ENCODE measurements at regions not wholly inside any gene's neighbourhood (a gene's known extent, or its start where the extent isn't known, plus 50 kb on each side); places are given as distances from the start of the nearest gene placed in this dataset.

GRCh38 chr18:37963837-37964236 is 398.2 kb upstream of the CELF4 start:
- no peak for DNase-seq (ENCODE audit: low spot score)

- no peak for DNase-seq (ENCODE audit: low spot score)
These were observed 396.8 kb upstream of the CELF4 start for GRCh38 chr18:37962316-37962966.

- DNase-seq (ENCODE audit: low spot score), result no peak
These were observed 392.9 kb upstream of the CELF4 start for GRCh38 chr18:37958499-37958898.

- DNase-seq (ENCODE audit: low spot score), result no peak
These were observed 391.3 kb upstream of the CELF4 start for GRCh38 chr18:37956902-37957301.

GRCh38 chr18:37956020-37956419 is 390.4 kb upstream of the CELF4 start:
- no peak for DNase-seq (ENCODE audit: low spot score)

GRCh38 chr18:37955201-37955600 is 389.6 kb upstream of the CELF4 start:
- no peak for DNase-seq (ENCODE audit: low spot score)

- no peak for DNase-seq (ENCODE audit: low spot score)
These were observed 388.3 kb upstream of the CELF4 start for GRCh38 chr18:37953876-37954275.

GRCh38 chr18:37948471-37948870 is 382.9 kb upstream of the CELF4 start:
- no peak for DNase-seq (ENCODE audit: low spot score)

GRCh38 chr18:37946324-37946723 is 380.7 kb upstream of the CELF4 start:
- no peak for DNase-seq (ENCODE audit: low spot score)

GRCh38 chr18:37944700-37945270 is 379.2 kb upstream of the CELF4 start:
- no peak for DNase-seq (ENCODE audit: low spot score)

GRCh38 chr18:37937287-37937686 is 371.7 kb upstream of the CELF4 start:
- DNase-seq (ENCODE audit: low spot score), result no peak

- no peak for DNase-seq (ENCODE audit: low spot score)
These were observed 369.5 kb upstream of the CELF4 start for GRCh38 chr18:37935086-37935485.

GRCh38 chr18:37930640-37931039 is 365.0 kb upstream of the CELF4 start:
- no peak for DNase-seq (ENCODE audit: low spot score)

- DNase-seq (ENCODE audit: low spot score), result no peak
These were observed 356.6 kb upstream of the CELF4 start for GRCh38 chr18:37922162-37922561.

GRCh38 chr18:37920865-37921264 is 355.3 kb upstream of the CELF4 start:
- no peak for DNase-seq (ENCODE audit: low spot score)

- DNase-seq (ENCODE audit: low spot score), result no peak
These were observed 347.5 kb upstream of the CELF4 start for GRCh38 chr18:37913051-37913450.

GRCh38 chr18:37902344-37902743 is 336.7 kb upstream of the CELF4 start:
- no peak for DNase-seq (ENCODE audit: low spot score)

- no peak for DNase-seq (ENCODE audit: low spot score)
These were observed 334.7 kb upstream of the CELF4 start for GRCh38 chr18:37900326-37900725.

GRCh38 chr18:37889963-37890362 is 324.4 kb upstream of the CELF4 start:
- no peak for DNase-seq (ENCODE audit: low spot score)

- DNase-seq (ENCODE audit: low spot score), result no peak
These were observed 309.1 kb upstream of the CELF4 start for GRCh38 chr18:37874721-37875120.

- DNase-seq (ENCODE audit: low spot score), result no peak
These were observed 307.8 kb upstream of the CELF4 start for GRCh38 chr18:37873416-37873815.

- DNase-seq (ENCODE audit: low spot score), result no peak
These were observed 307.0 kb upstream of the CELF4 start for GRCh38 chr18:37872562-37872961.

GRCh38 chr18:37871561-37871960 is 306.0 kb upstream of the CELF4 start:
- no peak for DNase-seq (ENCODE audit: low spot score)

GRCh38 chr18:37869051-37869450 is 303.5 kb upstream of the CELF4 start:
- no peak for DNase-seq (ENCODE audit: low spot score)

Data from ureter (tissue), 1 donor.